Liver (tissue), 3 donors: ENCODE measurements at regions not wholly inside any gene's neighbourhood (a gene's known extent, or its start where the extent isn't known, plus 50 kb on each side); places are given as distances from the start of the nearest gene placed in this dataset.

Source experiments
- CTCF ChIP-seq: fragments of 150-350 bp; IDR thresholded peaks from 2 replicates; pipeline ENCODE4 v1.5.1; 2017; ENCODE audit warnings: improper control_type of control experiment, low read depth, low read length; ENCODE audit not compliant: missing input control
- FOXA1 ChIP-seq: IDR thresholded peaks from 2 replicates; pipeline ENCODE4 v1.6.1; 2016; ENCODE audit warnings: antibody characterized with exemption
- MAX ChIP-seq: IDR thresholded peaks from 2 replicates; pipeline ENCODE4 v1.6.1; 2016; ENCODE audit warnings: antibody characterized with exemption
- RAD21 ChIP-seq, 2 donors: IDR thresholded peaks; 2 replicates each; pipeline ENCODE4 v1.6.1; 2016; ENCODE audit warnings: antibody characterized with exemption in 2 of 2, mild to moderate bottlenecking in 2 of 2
- REST ChIP-seq: IDR thresholded peaks from 2 replicates; pipeline ENCODE4 v1.6.1; 2016; ENCODE audit warnings: antibody characterized with exemption, mild to moderate bottlenecking
- TAF1 ChIP-seq: conservative IDR thresholded peaks from 2 replicates; pipeline ENCODE4 v1.6.1; 2016; ENCODE audit warnings: antibody characterized with exemption, mild to moderate bottlenecking
- YY1 ChIP-seq: IDR thresholded peaks from 2 replicates; pipeline ENCODE4 v1.6.1; 2016; ENCODE audit warnings: antibody characterized with exemption, mild to moderate bottlenecking
- donor health status: healthy.
- donor health status: healthy.

DNA sequence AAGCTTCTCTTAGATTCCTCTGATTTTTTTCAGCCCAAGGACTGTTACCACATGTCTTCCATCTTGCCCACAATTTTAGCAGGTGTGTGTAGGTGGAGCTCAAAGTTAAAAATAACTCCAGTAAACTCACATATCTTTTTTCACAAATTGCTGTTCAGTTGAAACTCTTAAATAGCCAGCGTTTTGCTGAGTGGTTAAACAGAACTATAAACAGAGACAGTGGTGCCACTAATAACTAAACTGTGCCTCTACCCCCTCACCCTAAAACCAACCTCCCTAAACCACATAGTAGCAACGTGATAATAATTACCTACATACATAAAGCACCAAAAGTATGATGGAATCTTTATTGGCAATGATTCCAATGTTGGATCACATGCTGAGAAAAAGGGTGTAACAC, 525.1 kb downstream of the PDCD6IP start:
- TF ChIP-seq CTCF (no peak), YY1 (no peak), RAD21 (IDR thresholded peaks at IDR 0.05) (no peak), REST (no peak), TAF1 (no peak), FOXA1 (no peak), MAX (no peak)
